LNCAP (cell line): ENCODE measurements at regions not wholly inside any gene's neighbourhood (a gene's known extent, or its start where the extent isn't known, plus 50 kb on each side); places are given as distances from the start of the nearest gene placed in this dataset.

Source experiments
- CTCF ChIP-seq: fragments of 450-650 bp; IDR thresholded peaks from 2 replicates; pipeline ENCODE4 v1.5.1; 2017; ENCODE audit warnings: mild to moderate bottlenecking

GRCh38 chr3:25156626-25157025 lies 271.4 kb upstream of the RARB start:
- no peak for TF ChIP-seq CTCF

DNA sequence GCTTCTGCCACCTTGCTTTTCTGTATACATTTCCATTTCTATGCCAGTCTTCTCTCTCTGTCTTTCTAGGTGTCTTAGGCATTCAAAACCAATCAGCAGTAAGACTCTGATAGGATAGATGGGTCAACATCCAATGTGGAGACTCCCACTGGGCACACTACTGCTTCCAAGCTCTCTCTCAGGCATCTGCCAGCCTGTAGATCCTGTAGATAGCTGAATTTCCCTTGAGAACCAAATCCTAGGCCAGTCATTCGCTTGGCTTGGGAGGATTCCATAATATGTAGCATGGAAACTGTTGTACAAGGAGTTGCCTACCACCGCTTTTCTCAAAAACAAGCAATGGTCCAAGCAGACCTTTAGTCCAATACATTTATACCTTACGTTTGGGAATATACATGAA lies 262.8 kb upstream of the RARB start:
- no peak for TF ChIP-seq CTCF

DNA sequence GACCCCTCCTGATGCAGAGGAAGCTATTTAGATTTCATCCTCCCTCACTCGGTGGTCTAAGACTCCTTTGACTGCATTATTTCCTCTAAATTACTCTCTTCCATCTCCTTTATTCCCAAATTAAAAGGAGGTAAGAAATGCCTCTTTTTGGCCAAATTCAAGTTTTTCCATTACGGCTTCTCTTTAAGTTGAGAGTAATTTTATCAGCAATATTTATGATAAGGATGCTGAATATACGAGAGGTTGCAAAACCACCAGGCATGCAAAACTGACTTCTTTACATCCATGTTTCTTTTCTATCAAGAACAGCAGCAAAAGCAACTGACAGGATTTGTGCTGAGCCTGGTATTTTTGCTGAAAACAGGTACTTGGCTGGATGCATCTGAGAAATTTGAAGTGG lies 262.0 kb upstream of the RARB start:
- TF ChIP-seq CTCF = no peak

DNA sequence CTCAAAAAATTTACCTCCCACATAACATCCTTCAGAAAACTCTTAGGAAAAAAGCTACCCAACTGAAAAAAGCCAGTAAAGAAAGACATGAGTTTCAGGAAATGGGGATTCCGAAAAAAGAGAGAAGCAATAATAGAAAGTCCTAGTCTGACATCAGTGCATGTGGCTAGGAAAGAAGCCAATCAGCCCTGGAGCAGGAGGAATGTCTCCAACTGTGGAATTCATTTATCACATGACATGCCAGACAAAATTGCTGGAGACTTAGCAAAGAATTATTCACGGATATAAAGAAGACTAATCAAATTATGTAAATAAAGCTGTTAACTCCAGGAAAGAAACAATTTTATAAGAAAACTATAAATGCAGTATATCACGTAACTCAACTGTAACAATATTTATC lies 258.9 kb upstream of the RARB start:
- no peak for TF ChIP-seq CTCF

- TF ChIP-seq CTCF = no peak
These were observed 258.0 kb upstream of the RARB start for GRCh38 chr3:25170021-25170420.

GRCh38 chr3:25171118-25171807 lies 256.8 kb upstream of the RARB start:
- no peak for TF ChIP-seq CTCF

GRCh38 chr3:25171897-25172296 lies 256.2 kb upstream of the RARB start:
- no peak for TF ChIP-seq CTCF

DNA sequence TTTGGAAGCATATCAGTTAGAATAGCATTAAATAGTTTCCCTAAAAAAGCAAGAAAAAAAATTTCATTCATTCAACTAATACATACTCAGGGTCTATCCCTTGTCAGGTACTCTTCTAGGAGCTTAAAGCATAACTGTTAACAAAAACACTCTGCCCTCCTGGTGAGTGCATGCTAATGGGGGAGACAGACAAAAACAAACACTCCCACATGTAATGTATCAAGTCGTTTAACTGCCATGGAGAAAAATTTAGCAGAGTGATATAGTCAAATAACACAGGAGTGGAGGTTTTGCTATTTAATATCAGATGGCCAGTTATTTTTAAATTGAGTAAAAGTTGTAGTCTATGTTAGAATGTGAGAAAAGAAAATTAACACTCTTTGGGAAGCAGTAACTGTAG lies 254.5 kb upstream of the RARB start:
- TF ChIP-seq CTCF = no peak
